Esophagus squamous epithelium (tissue), 5 donors: ENCODE measurements at regions not wholly inside any gene's neighbourhood (a gene's known extent, or its start where the extent isn't known, plus 50 kb on each side); places are given as distances from the start of the nearest gene placed in this dataset.

Experiments
- DNase-seq: peaks from one replicate; lab custom pipeline; 2025; lab: John Stamatoyannopoulos, UW
- H3K27ac ChIP-seq, 4 donors: fragments of 200-600 bp; sonication (generic); one replicate each; pipeline ENCODE4 v1.5.1; 2016 to 2019; ENCODE audit warnings: mild to moderate bottlenecking in 1 of 4
- H3K27me3 ChIP-seq, 4 donors: fragments of 200-600 bp; sonication (generic); 1 replicate in 3 of 4; 2 replicates in 1 of 4; pipeline versions ENCODE4 v1.5.1 to v1.6.0; 2017 to 2021; ENCODE audit warnings: antibody characterized with exemption in 1 of 4
- H3K36me3 ChIP-seq, 3 donors: fragments of 200-600 bp; sonication (generic); one replicate each; pipeline ENCODE4 v1.5.1; 2016 to 2019
- H3K4me1 ChIP-seq, 3 donors: fragments of 200-600 bp; sonication (generic); one replicate each; pipeline ENCODE4 v1.5.1; 2017 to 2019
- H3K4me3 ChIP-seq, 4 donors: fragments of 200-600 bp; sonication (generic); 1 replicate in 3 of 4; 2 replicates in 1 of 4; pipeline ENCODE4 v1.5.1; 2016 to 2019; ENCODE audit warnings: mild to moderate bottlenecking in 2 of 4, moderate library complexity in 1 of 4
- H3K9me3 ChIP-seq, 3 donors: fragments of 200-600 bp; sonication (generic); one replicate each; pipeline ENCODE4 v1.5.1; 2016 to 2019
- POLR2A ChIP-seq, 4 donors: fragments of 450-650 bp; IDR thresholded peaks; one replicate each; pipeline ENCODE4 v1.6.1; 2017; ENCODE audit warnings: antibody characterized with exemption in 4 of 4, mild to moderate bottlenecking in 4 of 4, moderate library complexity in 3 of 4
- WGBS, 2 donors: methylation state at CpG; one replicate each; pipeline ENCODE4 v1.1.5; 2018; 5-methylcytosine and 5-hydroxymethylcytosine counted together
- intact Hi-C: fragments of 100-400 bp; cut with DNase I; formaldehyde crosslinking; loops from one replicate; pipeline ENCODE4 v1.15.0; 2022
- TF ChIP-seq, protein P1 (sequence below), 6 experiments: fragments of 450-650 bp in 4 of 6; fragments of 200-600 bp in 2 of 6; sonication (generic) in 2 of 6; IDR thresholded peaks; one replicate each; pipeline ENCODE4 v1.5.1; 2016 to 2019; ENCODE audit warnings: antibody characterized with exemption in 6 of 6, mild to moderate bottlenecking in 4 of 6, moderate library complexity in 4 of 6
- donor health status: DM: yes; HTN: yes; CAD: no.

DNA sequence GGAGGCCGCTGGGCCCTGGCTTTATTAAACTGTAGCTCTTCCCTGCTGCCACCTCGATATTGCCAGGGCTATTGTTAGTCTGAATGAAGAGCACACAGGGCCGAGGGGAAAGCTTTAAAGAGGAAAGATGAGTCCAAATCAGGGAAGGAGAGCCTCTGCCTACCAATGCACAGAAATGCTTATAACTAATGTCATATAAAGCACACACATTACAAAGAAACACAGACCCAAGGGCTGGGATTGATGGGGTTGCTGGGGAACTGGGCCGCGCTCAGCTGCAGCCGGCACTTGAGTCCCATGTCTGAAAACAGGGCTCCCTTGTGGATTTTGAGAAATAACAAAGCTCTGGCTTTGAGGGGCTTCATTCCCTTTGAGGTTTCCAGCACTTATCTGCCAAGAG lies 232.6 kb downstream of the CD83 start:
- peaks cover 4 to 17% (median 4%) of the 10 kb centered on the region in 3 donors for H3K4me1 ChIP-seq
- H3K9me3 ChIP-seq: peaks cover 0 to 5% (median 0%) of the 10 kb centered on the region in 3 donors
- no peak for TF ChIP-seq POLR2A (IDR thresholded peaks at IDR 0.05)
- TF ChIP-seq, protein P1, sequence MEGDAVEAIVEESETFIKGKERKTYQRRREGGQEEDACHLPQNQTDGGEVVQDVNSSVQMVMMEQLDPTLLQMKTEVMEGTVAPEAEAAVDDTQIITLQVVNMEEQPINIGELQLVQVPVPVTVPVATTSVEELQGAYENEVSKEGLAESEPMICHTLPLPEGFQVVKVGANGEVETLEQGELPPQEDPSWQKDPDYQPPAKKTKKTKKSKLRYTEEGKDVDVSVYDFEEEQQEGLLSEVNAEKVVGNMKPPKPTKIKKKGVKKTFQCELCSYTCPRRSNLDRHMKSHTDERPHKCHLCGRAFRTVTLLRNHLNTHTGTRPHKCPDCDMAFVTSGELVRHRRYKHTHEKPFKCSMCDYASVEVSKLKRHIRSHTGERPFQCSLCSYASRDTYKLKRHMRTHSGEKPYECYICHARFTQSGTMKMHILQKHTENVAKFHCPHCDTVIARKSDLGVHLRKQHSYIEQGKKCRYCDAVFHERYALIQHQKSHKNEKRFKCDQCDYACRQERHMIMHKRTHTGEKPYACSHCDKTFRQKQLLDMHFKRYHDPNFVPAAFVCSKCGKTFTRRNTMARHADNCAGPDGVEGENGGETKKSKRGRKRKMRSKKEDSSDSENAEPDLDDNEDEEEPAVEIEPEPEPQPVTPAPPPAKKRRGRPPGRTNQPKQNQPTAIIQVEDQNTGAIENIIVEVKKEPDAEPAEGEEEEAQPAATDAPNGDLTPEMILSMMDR (IDR thresholded peaks at IDR 0.05): no peak
- WGBS, 2 donors: 62 to 93% methylated on average over 4 to 5 of the region's 6 CpGs
- no peak overlapping the region for H3K4me3 ChIP-seq
- H3K36me3 ChIP-seq: no peaks in the 10 kb centered on the region
- no peak overlapping the region for H3K27ac ChIP-seq
- DNase-seq: no peak
- intact Hi-C loops: no loop called here
- no peaks in the 10 kb centered on the region for H3K27me3 ChIP-seq

DNA sequence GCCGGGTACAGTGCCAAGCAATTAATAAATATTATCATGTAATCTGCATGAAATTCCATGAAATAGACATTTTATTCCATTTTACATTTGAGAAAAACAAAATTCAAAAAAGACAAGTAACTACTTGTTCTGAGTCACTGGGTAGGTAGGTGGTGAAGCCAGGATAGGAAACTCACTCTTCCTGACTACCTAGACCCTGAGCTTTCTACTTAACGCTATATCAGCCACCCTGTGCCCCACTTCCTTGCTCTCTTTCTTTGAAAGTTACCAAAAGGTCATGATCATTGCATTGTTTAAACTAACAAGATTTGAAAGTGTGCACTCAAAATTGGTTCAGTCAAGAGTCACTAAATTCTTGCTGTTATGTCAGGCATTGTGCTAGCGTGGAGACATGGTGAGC lies 235.7 kb downstream of the CD83 start:
- Histone ChIP-seq H3K9me3 (peaks cover 0 to 5% (median 0%) of the 10 kb centered on the region in 3 donors), H3K4me1 (peaks cover 4 to 21% (median 7%) of the 10 kb centered on the region in 3 donors), H3K4me3 (no peak overlapping the region), H3K27ac (no peak overlapping the region), H3K27me3 (no peaks in the 10 kb centered on the region), H3K36me3 (no peaks in the 10 kb centered on the region)
- TF ChIP-seq, protein P1 (IDR thresholded peaks at IDR 0.05): no peak
- no peak for TF ChIP-seq POLR2A (IDR thresholded peaks at IDR 0.05)
- WGBS, 2 donors: 47 to 64% methylated on average over 3 of the region's 3 CpGs
- DNase-seq: no peak
- intact Hi-C loops: no loop called here

DNA sequence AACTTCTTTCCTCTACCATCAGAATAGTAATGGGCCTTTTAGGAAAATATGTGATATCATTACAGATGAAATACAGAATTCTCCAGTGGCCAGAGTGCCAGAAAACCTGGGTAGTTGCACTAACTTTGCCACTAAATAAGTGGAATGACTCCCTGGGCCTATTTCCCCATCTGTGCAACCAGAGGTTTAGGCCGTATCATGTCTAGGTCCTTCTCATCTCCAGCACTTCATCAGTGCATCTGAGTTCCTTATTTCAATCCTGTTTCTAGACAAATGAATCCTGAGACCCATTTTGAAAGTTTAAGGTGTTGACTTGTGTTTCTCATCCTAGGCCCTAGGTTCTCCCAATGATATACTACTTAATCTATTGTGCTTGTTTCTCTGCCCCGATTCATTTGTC lies 236.2 kb downstream of the CD83 start:
- H3K4me1 ChIP-seq: peaks cover 4 to 21% (median 7%) of the 10 kb centered on the region in 3 donors
- H3K27me3 ChIP-seq: no peaks in the 10 kb centered on the region
- no peak for DNase-seq
- WGBS, 2 donors: 89 to 97% methylated on average over 2 of the region's 2 CpGs
- H3K36me3 ChIP-seq: no peaks in the 10 kb centered on the region
- H3K4me3 ChIP-seq: no peak overlapping the region
- intact Hi-C loops: no loop called here
- TF ChIP-seq, protein P1 (IDR thresholded peaks at IDR 0.05): no peak
- TF ChIP-seq POLR2A (IDR thresholded peaks at IDR 0.05): no peak
- H3K27ac ChIP-seq: no peak overlapping the region
- peaks cover 0 to 3% (median 0%) of the 10 kb centered on the region in 3 donors for H3K9me3 ChIP-seq

DNA sequence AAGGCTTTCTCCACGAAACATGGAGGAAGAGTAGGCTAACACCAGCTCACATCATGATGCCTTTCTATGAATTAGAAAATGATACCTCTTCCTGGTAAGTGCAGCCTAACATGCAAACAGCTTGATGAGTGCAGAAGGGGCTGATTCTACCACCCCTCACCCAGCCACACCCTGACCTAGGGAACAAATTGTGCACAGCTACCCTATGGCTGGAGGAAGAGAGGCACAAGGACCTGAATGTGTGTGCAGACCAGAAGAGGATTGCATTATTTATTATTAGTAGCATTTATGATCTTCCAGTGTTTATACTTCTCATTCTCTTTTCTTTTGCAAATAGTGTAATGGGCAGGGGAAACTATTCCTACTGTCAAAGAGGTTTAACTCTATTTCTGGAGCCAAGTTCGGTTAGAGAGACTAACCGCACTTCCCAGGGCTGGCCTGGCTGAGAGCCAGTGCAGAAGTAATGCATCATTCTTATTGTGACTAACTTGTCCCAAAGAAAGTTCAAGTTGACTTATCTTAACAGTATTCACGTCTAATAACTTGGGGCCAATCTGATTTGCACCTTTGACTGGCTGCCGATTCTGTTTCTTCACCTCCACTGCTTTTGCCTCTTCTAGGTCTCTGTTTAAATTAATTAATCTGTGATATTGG lies 237.5 kb downstream of the CD83 start:
- H3K27me3 ChIP-seq: no peaks in the 10 kb centered on the region
- intact Hi-C loops: no loop called here
- TF ChIP-seq, protein P1 (IDR thresholded peaks at IDR 0.05): no peak
- TF ChIP-seq POLR2A (IDR thresholded peaks at IDR 0.05): no peak
- 17 to 24% methylated on average over 5 of the region's 5 CpGs for WGBS, 2 donors
- DNase-seq: no peak
- no peaks in the 10 kb centered on the region for H3K36me3 ChIP-seq
- H3K4me3 ChIP-seq: no peak overlapping the region
- H3K4me1 ChIP-seq: peaks cover 4 to 21% (median 7%) of the 10 kb centered on the region in 3 donors
- no peak overlapping the region for H3K27ac ChIP-seq
- no peaks in the 10 kb centered on the region for H3K9me3 ChIP-seq

DNA sequence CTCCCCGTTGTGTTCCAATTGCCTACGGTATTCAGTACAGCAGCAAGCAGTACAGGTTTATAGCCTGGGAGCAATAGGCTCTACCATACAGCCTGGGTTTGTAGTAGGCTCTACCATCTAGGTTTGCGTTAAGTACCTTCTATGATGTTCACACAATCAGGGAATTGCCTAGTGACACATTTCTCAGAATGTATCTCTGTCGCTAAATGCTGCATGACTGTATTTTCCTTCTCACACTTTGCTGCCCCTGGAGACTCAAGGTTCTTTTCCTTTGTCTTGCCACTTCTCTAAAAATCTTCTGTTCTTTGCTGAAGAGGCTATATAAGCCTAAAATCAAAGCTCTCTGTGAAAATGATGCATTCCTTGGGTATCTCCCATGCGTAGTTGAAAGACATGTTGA lies 241.9 kb downstream of the CD83 start:
- DNase-seq: no peak
- Histone ChIP-seq H3K4me3 (no peak overlapping the region), H3K9me3 (no peaks in the 10 kb centered on the region), H3K27me3 (no peaks in the 10 kb centered on the region), H3K27ac (no peak overlapping the region), H3K4me1 (peaks cover 4 to 11% (median 7%) of the 10 kb centered on the region in 3 donors), H3K36me3 (no peaks in the 10 kb centered on the region)
- intact Hi-C loops: no loop called here
- TF ChIP-seq POLR2A (IDR thresholded peaks at IDR 0.05): no peak
- TF ChIP-seq, protein P1 (IDR thresholded peaks at IDR 0.05): no peak
- 93 to 96% methylated on average over 5 of the region's 5 CpGs for WGBS, 2 donors
